Mammary epithelial cell (primary cell): ENCODE measurements at regions not wholly inside any gene's neighbourhood (a gene's known extent, or its start where the extent isn't known, plus 50 kb on each side); places are given as distances from the start of the nearest gene placed in this dataset.

ENCODE experiments used
- EZH2 ChIP-seq: IDR thresholded peaks from 2 replicates; pipeline ENCODE4 v1.6.1; 2012; ENCODE audit warnings: low read length, inconsistent platforms, borderline replicate concordance
- TF ChIP-seq, protein P1 (sequence below), 2 donors: IDR thresholded peaks in 1 of 2; conservative IDR thresholded peaks in 1 of 2; 2 replicates each; pipeline ENCODE4 v1.5.1; 2011 to 2012; ENCODE audit warnings: inconsistent platforms in 2 of 2, low read length in 2 of 2, mild to moderate bottlenecking in 2 of 2, control low read depth in 1 of 2, low read depth in 1 of 2; ENCODE audit not compliant: insufficient read depth in 1 of 2; ENCODE audit errors: extremely low read depth in 1 of 2

GRCh38 chr5:169417676-169418075 is 116.7 kb upstream of the SLIT3 start:
- TF ChIP-seq, protein P1, sequence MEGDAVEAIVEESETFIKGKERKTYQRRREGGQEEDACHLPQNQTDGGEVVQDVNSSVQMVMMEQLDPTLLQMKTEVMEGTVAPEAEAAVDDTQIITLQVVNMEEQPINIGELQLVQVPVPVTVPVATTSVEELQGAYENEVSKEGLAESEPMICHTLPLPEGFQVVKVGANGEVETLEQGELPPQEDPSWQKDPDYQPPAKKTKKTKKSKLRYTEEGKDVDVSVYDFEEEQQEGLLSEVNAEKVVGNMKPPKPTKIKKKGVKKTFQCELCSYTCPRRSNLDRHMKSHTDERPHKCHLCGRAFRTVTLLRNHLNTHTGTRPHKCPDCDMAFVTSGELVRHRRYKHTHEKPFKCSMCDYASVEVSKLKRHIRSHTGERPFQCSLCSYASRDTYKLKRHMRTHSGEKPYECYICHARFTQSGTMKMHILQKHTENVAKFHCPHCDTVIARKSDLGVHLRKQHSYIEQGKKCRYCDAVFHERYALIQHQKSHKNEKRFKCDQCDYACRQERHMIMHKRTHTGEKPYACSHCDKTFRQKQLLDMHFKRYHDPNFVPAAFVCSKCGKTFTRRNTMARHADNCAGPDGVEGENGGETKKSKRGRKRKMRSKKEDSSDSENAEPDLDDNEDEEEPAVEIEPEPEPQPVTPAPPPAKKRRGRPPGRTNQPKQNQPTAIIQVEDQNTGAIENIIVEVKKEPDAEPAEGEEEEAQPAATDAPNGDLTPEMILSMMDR (conservative IDR thresholded peaks at IDR 0.05 in 1 of 2, IDR thresholded peaks at IDR 0.05 in 1 of 2; ENCODE audit: extremely low read depth in 1 of 2, insufficient read depth in 1 of 2, low read depth in 1 of 2, low read length in 2 of 2) = no peak
- no peak for TF ChIP-seq EZH2
